ENCODE measurements at regions not wholly inside any gene's neighbourhood (a gene's known extent, or its start where the extent isn't known, plus 50 kb on each side); places are given as distances from the start of the nearest gene placed in this dataset.
"Not testable (repeated sequence)": the region's sequence is repeated elsewhere in the genome, so short reads cannot be mapped to it uniquely, and the experiment has no call there.

- DNase-seq (ENCODE audit: low read depth in 3 of 3, low spot score in 2 of 3): no peak
Measured at GRCh38 chr4:12958436-12958835, 525.7 kb downstream of the RAB28 start.

- DNase-seq (ENCODE audit: low read depth in 3 of 3, low spot score in 2 of 3): no peak
Measured at GRCh38 chr4:12957108-12957507, 527.0 kb downstream of the RAB28 start.

GRCh38 chr4:12956026-12956425, 528.1 kb downstream of the RAB28 start:
- DNase-seq (ENCODE audit: low read depth in 3 of 3, low spot score in 2 of 3): no peak

- no peak for DNase-seq (ENCODE audit: low read depth in 3 of 3, low spot score in 2 of 3)
Measured at GRCh38 chr4:12949719-12950490, 534.2 kb downstream of the RAB28 start.

GRCh38 chr4:12943069-12943468, 541.1 kb downstream of the RAB28 start:
- no peak for DNase-seq (ENCODE audit: low read depth in 3 of 3, low spot score in 2 of 3)

- no peak for DNase-seq (ENCODE audit: low read depth in 3 of 3, low spot score in 2 of 3)
Measured at GRCh38 chr4:12933760-12934221, 550.3 kb downstream of the RAB28 start.

GRCh38 chr4:12932203-12932788, 551.8 kb downstream of the RAB28 start:
- no peak for DNase-seq (ENCODE audit: low read depth in 3 of 3, low spot score in 2 of 3)

- DNase-seq (ENCODE audit: low read depth in 3 of 3, low spot score in 2 of 3): no peak
Measured at GRCh38 chr4:12929784-12930183, 554.4 kb downstream of the RAB28 start.

GRCh38 chr4:12928751-12929150, 555.4 kb downstream of the RAB28 start:
- no peak for DNase-seq (ENCODE audit: low read depth in 3 of 3, low spot score in 2 of 3)

- DNase-seq (ENCODE audit: low read depth in 3 of 3, low spot score in 2 of 3): no peak
Measured at GRCh38 chr4:12926189-12927066, 557.7 kb downstream of the RAB28 start.

- no peak for DNase-seq (ENCODE audit: low read depth in 3 of 3, low spot score in 2 of 3)
Measured at GRCh38 chr4:12924728-12925320, 559.3 kb downstream of the RAB28 start.

- DNase-seq (ENCODE audit: low read depth in 3 of 3, low spot score in 2 of 3): no peak
Measured at GRCh38 chr4:12924253-12924652, 559.9 kb downstream of the RAB28 start.

GRCh38 chr4:12912896-12913418, 571.2 kb downstream of the RAB28 start:
- no peak for DNase-seq (ENCODE audit: low read depth in 3 of 3, low spot score in 2 of 3)

GRCh38 chr4:12911750-12912358, 572.3 kb downstream of the RAB28 start:
- no peak for DNase-seq (ENCODE audit: low read depth in 3 of 3, low spot score in 2 of 3)

GRCh38 chr4:12903640-12904039, 580.5 kb downstream of the RAB28 start:
- not testable (repeated sequence) for DNase-seq (ENCODE audit: low read depth in 3 of 3, low spot score in 2 of 3)

- DNase-seq (ENCODE audit: low read depth in 3 of 3, low spot score in 2 of 3): no peak
Measured at GRCh38 chr4:12902735-12903134, 581.4 kb downstream of the RAB28 start.

- no peak for DNase-seq (ENCODE audit: low read depth in 3 of 3, low spot score in 2 of 3)
Measured at GRCh38 chr4:12897954-12898353, 586.2 kb downstream of the RAB28 start.

- DNase-seq (ENCODE audit: low read depth in 3 of 3, low spot score in 2 of 3): no peak
Measured at GRCh38 chr4:12894062-12894461, 590.1 kb downstream of the RAB28 start.

GRCh38 chr4:12889054-12889453, 595.1 kb downstream of the RAB28 start:
- DNase-seq (ENCODE audit: low read depth in 3 of 3, low spot score in 2 of 3): no peak

Measured in right renal cortex interstitium (tissue), 3 donors.